ENCODE measurements at regions not wholly inside any gene's neighbourhood (a gene's known extent, or its start where the extent isn't known, plus 50 kb on each side); places are given as distances from the start of the nearest gene placed in this dataset.

- TF ChIP-seq CTCF (IDR thresholded peaks at IDR 0.05): no peak
- H3K27me3 Mint-ChIP-seq (ENCODE audit: insufficient read depth): no peaks in the 10 kb centered on the region
- no peaks in the 10 kb centered on the region for H3K4me1 Mint-ChIP-seq (ENCODE audit: low read depth)
- peaks cover 7% of the 10 kb centered on the region for H3K9me3 Mint-ChIP-seq
- H3K4me3 Mint-ChIP-seq: no peak overlapping the region
- H3K27ac Mint-ChIP-seq: no peak overlapping the region
- DNase-seq: no peak
- H3K36me3 Mint-ChIP-seq (ENCODE audit: low read depth): no peaks in the 10 kb centered on the region
These were observed 995.7 kb downstream of the CDH18 start for GRCh38 chr5:18992264-18992663.

- Mint-ChIP-seq H3K27me3 (ENCODE audit: insufficient read depth) (no peaks in the 10 kb centered on the region), H3K4me1 (ENCODE audit: low read depth) (no peaks in the 10 kb centered on the region), H3K27ac (no peak overlapping the region), H3K36me3 (ENCODE audit: low read depth) (no peaks in the 10 kb centered on the region), H3K9me3 (peaks cover 18% of the 10 kb centered on the region), H3K4me3 (no peak overlapping the region)
- no peak for TF ChIP-seq CTCF (IDR thresholded peaks at IDR 0.05)
- no peak for DNase-seq
These were observed 988.5 kb downstream of the CDH18 start for GRCh38 chr5:18999478-18999877.

- Mint-ChIP-seq H3K9me3 (peaks cover 23% of the 10 kb centered on the region), H3K4me3 (no peak overlapping the region), H3K27ac (no peak overlapping the region), H3K36me3 (ENCODE audit: low read depth) (peaks cover 6% of the 10 kb centered on the region; the same call in 1 of the 2 replicates), H3K4me1 (ENCODE audit: low read depth) (no peaks in the 10 kb centered on the region), H3K27me3 (ENCODE audit: insufficient read depth) (no peaks in the 10 kb centered on the region)
- no peak for DNase-seq
- TF ChIP-seq CTCF (IDR thresholded peaks at IDR 0.05): no peak
These were observed 986.9 kb downstream of the CDH18 start for GRCh38 chr5:19001054-19001453.

GRCh38 chr5:19001539-19001938, 986.5 kb downstream of the CDH18 start:
- Mint-ChIP-seq H3K4me3 (no peak overlapping the region), H3K36me3 (ENCODE audit: low read depth) (peaks cover 6% of the 10 kb centered on the region; the same call in 1 of the 2 replicates), H3K4me1 (ENCODE audit: low read depth) (no peaks in the 10 kb centered on the region), H3K9me3 (peaks cover 27% of the 10 kb centered on the region), H3K27ac (no peak overlapping the region), H3K27me3 (ENCODE audit: insufficient read depth) (no peaks in the 10 kb centered on the region)
- TF ChIP-seq CTCF (IDR thresholded peaks at IDR 0.05): no peak
- DNase-seq: no peak

- H3K4me1 Mint-ChIP-seq (ENCODE audit: low read depth): no peaks in the 10 kb centered on the region
- DNase-seq: no peak
- no peak overlapping the region for H3K4me3 Mint-ChIP-seq
- TF ChIP-seq CTCF (IDR thresholded peaks at IDR 0.05): no peak
- H3K27me3 Mint-ChIP-seq (ENCODE audit: insufficient read depth): no peaks in the 10 kb centered on the region
- H3K9me3 Mint-ChIP-seq: peaks cover 33% of the 10 kb centered on the region
- H3K27ac Mint-ChIP-seq: no peak overlapping the region
- H3K36me3 Mint-ChIP-seq (ENCODE audit: low read depth): peaks cover 6% of the 10 kb centered on the region; the same call in 1 of the 2 replicates
These were observed 985.9 kb downstream of the CDH18 start for GRCh38 chr5:19002111-19002510.

GRCh38 chr5:19018822-19019221, 969.2 kb downstream of the CDH18 start:
- no peaks in the 10 kb centered on the region for H3K27me3 Mint-ChIP-seq (ENCODE audit: insufficient read depth)
- H3K36me3 Mint-ChIP-seq (ENCODE audit: low read depth): no peaks in the 10 kb centered on the region
- H3K27ac Mint-ChIP-seq: no peak overlapping the region
- H3K4me1 Mint-ChIP-seq (ENCODE audit: low read depth): no peaks in the 10 kb centered on the region
- TF ChIP-seq CTCF (IDR thresholded peaks at IDR 0.05): no peak
- H3K4me3 Mint-ChIP-seq: no peak overlapping the region
- DNase-seq: no peak
- H3K9me3 Mint-ChIP-seq: peaks cover 20% of the 10 kb centered on the region
